Astrocyte (in vitro differentiated cells and primary cell): ENCODE measurements at regions not wholly inside any gene's neighbourhood (a gene's known extent, or its start where the extent isn't known, plus 50 kb on each side); places are given as distances from the start of the nearest gene placed in this dataset.

Experiments used
- DNase-seq: peaks from one replicate; pipeline ENCODE4 v3.0.0-alpha.2; 2010; ENCODE audit warnings: low read depth
- FAIRE-seq: peaks from 2 replicates; lab custom pipeline; 2011; peaks lifted over from hg19 to GRCh38; lab: Jason Lieb, UNC
- H2AFZ ChIP-seq: 2 replicates; pipeline ENCODE4 v1.6.0; 2012; ENCODE audit warnings: low read depth, low read length, inconsistent platforms
- H3K27ac ChIP-seq: 2 replicates; pipeline ENCODE4 v1.5.1; 2011; ENCODE audit warnings: low read depth, low read length, inconsistent platforms
- H3K27me3 ChIP-seq: 2 replicates; pipeline ENCODE4 v1.6.0; 2011; ENCODE audit warnings: low read length, inconsistent platforms; ENCODE audit not compliant: insufficient read depth
- H3K36me3 ChIP-seq: 2 replicates; pipeline ENCODE4 v1.5.1; 2011; ENCODE audit warnings: low read length, inconsistent platforms; ENCODE audit not compliant: insufficient read depth
- H3K4me1 ChIP-seq: 2 replicates; pipeline ENCODE4 v1.5.1; 2011; ENCODE audit warnings: low read length, inconsistent platforms; ENCODE audit not compliant: insufficient read depth
- H3K4me2 ChIP-seq: 2 replicates; pipeline ENCODE4 v1.6.0; 2012; ENCODE audit warnings: low read length, inconsistent platforms
- H3K4me3 ChIP-seq: 2 replicates; pipeline ENCODE4 v1.5.1; 2011; ENCODE audit warnings: low read depth, mild to moderate bottlenecking, low read length, inconsistent platforms; ENCODE audit not compliant: insufficient read depth
- H3K79me2 ChIP-seq: 2 replicates; pipeline ENCODE4 v1.6.0; 2012; ENCODE audit warnings: mild to moderate bottlenecking, low read length, inconsistent platforms; ENCODE audit not compliant: insufficient read depth
- H3K9ac ChIP-seq: 2 replicates; pipeline ENCODE4 v1.6.0; 2012; ENCODE audit warnings: mild to moderate bottlenecking, low read length, inconsistent platforms
- H3K9me3 ChIP-seq: 2 replicates; pipeline ENCODE4 v1.5.1; 2012; ENCODE audit warnings: low read depth, mild to moderate bottlenecking, low read length, inconsistent platforms; ENCODE audit not compliant: insufficient read depth
- H4K20me1 ChIP-seq: 2 replicates; pipeline ENCODE4 v1.6.0; 2012; ENCODE audit warnings: low read length, inconsistent platforms; ENCODE audit not compliant: insufficient read depth
- H3K27ac Mint-ChIP-seq: one replicate; pipeline ENCODE4 v1.8.0; 2021; ENCODE audit warnings: mild to moderate bottlenecking, mixed read lengths; ENCODE audit not compliant: unreplicated experiment
- H3K27me3 Mint-ChIP-seq: one replicate; pipeline ENCODE4 v1.8.0; 2021; ENCODE audit warnings: low read depth, mixed read lengths; ENCODE audit not compliant: unreplicated experiment
- H3K36me3 Mint-ChIP-seq: one replicate; pipeline ENCODE4 v1.8.0; 2021; ENCODE audit warnings: low read depth, mixed read lengths; ENCODE audit not compliant: unreplicated experiment
- H3K4me1 Mint-ChIP-seq: one replicate; pipeline ENCODE4 v1.8.0; 2021; ENCODE audit warnings: low read depth, mixed read lengths; ENCODE audit not compliant: unreplicated experiment
- H3K4me3 Mint-ChIP-seq: one replicate; pipeline ENCODE4 v1.8.0; 2021; ENCODE audit warnings: mild to moderate bottlenecking, moderate library complexity, mixed read lengths; ENCODE audit not compliant: unreplicated experiment
- H3K9me3 Mint-ChIP-seq: one replicate; pipeline ENCODE4 v1.8.0; 2021; ENCODE audit warnings: mild to moderate bottlenecking, mixed read lengths; ENCODE audit not compliant: unreplicated experiment
- CTCF ChIP-seq: IDR thresholded peaks from 2 replicates; pipeline ENCODE4 v1.5.1; 2011; ENCODE audit warnings: low read depth, mild to moderate bottlenecking, inconsistent platforms, low read length, moderate library complexity; ENCODE audit not compliant: insufficient read depth
- EZH2 ChIP-seq: IDR thresholded peaks from 2 replicates; pipeline ENCODE4 v1.6.1; 2012; ENCODE audit warnings: mild to moderate bottlenecking, low read length, inconsistent platforms; ENCODE audit not compliant: insufficient read depth

GRCh38 chr3:30107531-30107930, 498.9 kb upstream of the TGFBR2 start:
- Mint-ChIP-seq H3K4me1 (no peaks in the 10 kb centered on the region), H3K4me3 (no peak overlapping the region), H3K27me3 (peaks cover 2% of the 10 kb centered on the region), H3K9me3 (peaks cover 14% of the 10 kb centered on the region), H3K27ac (no peak overlapping the region), H3K36me3 (no peaks in the 10 kb centered on the region)
- DNase-seq (no peak), FAIRE-seq (no peak)
- H3K4me2 ChIP-seq, result no peak overlapping the region
- H2AFZ ChIP-seq, result no peak overlapping the region
- no peaks in the 10 kb centered on the region for H4K20me1 ChIP-seq
- H3K4me1 ChIP-seq, result no peaks in the 10 kb centered on the region
- H3K27ac ChIP-seq, result no peak overlapping the region
- no peak overlapping the region for H3K4me3 ChIP-seq
- no peak overlapping the region for H3K9ac ChIP-seq
- H3K79me2 ChIP-seq, result no peaks in the 10 kb centered on the region
- no peaks in the 10 kb centered on the region for H3K27me3 ChIP-seq
- H3K36me3 ChIP-seq, result no peaks in the 10 kb centered on the region
- no peaks in the 10 kb centered on the region for H3K9me3 ChIP-seq
- TF ChIP-seq EZH2 (no peak), CTCF (no peak)

- FAIRE-seq, result no peak
- TF ChIP-seq EZH2 (no peak), CTCF (no peak)
These were observed 494.0 kb upstream of the TGFBR2 start for GRCh38 chr3:30112411-30112810.

GRCh38 chr3:30112902-30113484, 493.4 kb upstream of the TGFBR2 start:
- Histone ChIP-seq H3K36me3 (no peaks in the 10 kb centered on the region), H3K4me1 (no peaks in the 10 kb centered on the region), H3K9ac (no peak overlapping the region), H3K79me2 (no peaks in the 10 kb centered on the region), H3K9me3 (no peaks in the 10 kb centered on the region), H3K4me2 (no peak overlapping the region), H3K4me3 (no peak overlapping the region), H3K27ac (no peak overlapping the region), H2AFZ (no peak overlapping the region), H4K20me1 (no peaks in the 10 kb centered on the region), H3K27me3 (no peaks in the 10 kb centered on the region)
- Mint-ChIP-seq H3K36me3 (no peaks in the 10 kb centered on the region), H3K9me3 (no peaks in the 10 kb centered on the region), H3K27ac (no peak overlapping the region), H3K4me1 (peaks cover 3% of the 10 kb centered on the region), H3K4me3 (no peak overlapping the region), H3K27me3 (peaks cover 2% of the 10 kb centered on the region)
- DNase-seq (peak; percentile 21), FAIRE-seq (peak; percentile 92)
- TF ChIP-seq EZH2 (no peak), CTCF (peak; percentile 74)

More at GRCh38 chr3:30112411-30112810, 494.0 kb upstream of the TGFBR2 start:
- Histone ChIP-seq H3K27me3 (no peaks in the 10 kb centered on the region), H2AFZ (no peak overlapping the region), H3K79me2 (no peaks in the 10 kb centered on the region), H3K9me3 (no peaks in the 10 kb centered on the region), H3K27ac (no peak overlapping the region), H3K9ac (no peak overlapping the region), H3K4me3 (no peak overlapping the region), H3K4me2 (no peak overlapping the region), H3K36me3 (no peaks in the 10 kb centered on the region), H4K20me1 (no peaks in the 10 kb centered on the region), H3K4me1 (no peaks in the 10 kb centered on the region)
- Mint-ChIP-seq H3K36me3 (no peaks in the 10 kb centered on the region), H3K9me3 (no peaks in the 10 kb centered on the region), H3K27ac (no peak overlapping the region), H3K4me3 (no peak overlapping the region), H3K4me1 (peaks cover 3% of the 10 kb centered on the region), H3K27me3 (peaks cover 2% of the 10 kb centered on the region)
- DNase-seq, result no peak
